Sigmoid colon (tissue), 4 donors: ENCODE measurements at regions not wholly inside any gene's neighbourhood (a gene's known extent, or its start where the extent isn't known, plus 50 kb on each side); places are given as distances from the start of the nearest gene placed in this dataset.

Experiments
- EP300 ChIP-seq, 4 donors: sonication (generic); formaldehyde crosslinking; IDR thresholded peaks; one replicate each; pipeline ENCODE4 v1.6.1; 2017; ENCODE audit warnings: antibody characterized with exemption in 4 of 4
- POLR2A ChIP-seq, 2 donors: fragments of 450-650 bp; IDR thresholded peaks; one replicate each; pipeline ENCODE4 v1.6.1; 2016; ENCODE audit warnings: antibody characterized with exemption in 2 of 2, mild to moderate bottlenecking in 2 of 2, moderate library complexity in 2 of 2
- POLR2AphosphoS5 ChIP-seq, 4 donors: sonication (generic); formaldehyde crosslinking; IDR thresholded peaks; one replicate each; pipeline ENCODE4 v1.6.1; 2017; ENCODE audit warnings: antibody characterized with exemption in 4 of 4
- TF ChIP-seq, protein P1 (sequence below), 4 experiments: fragments of 450-650 bp in 3 of 4; fragments of 200-600 bp in 1 of 4; IDR thresholded peaks; one replicate each; pipeline ENCODE4 v1.5.1; 2016 to 2019; ENCODE audit warnings: antibody characterized with exemption in 4 of 4, mild to moderate bottlenecking in 3 of 4, moderate library complexity in 2 of 4

DNA sequence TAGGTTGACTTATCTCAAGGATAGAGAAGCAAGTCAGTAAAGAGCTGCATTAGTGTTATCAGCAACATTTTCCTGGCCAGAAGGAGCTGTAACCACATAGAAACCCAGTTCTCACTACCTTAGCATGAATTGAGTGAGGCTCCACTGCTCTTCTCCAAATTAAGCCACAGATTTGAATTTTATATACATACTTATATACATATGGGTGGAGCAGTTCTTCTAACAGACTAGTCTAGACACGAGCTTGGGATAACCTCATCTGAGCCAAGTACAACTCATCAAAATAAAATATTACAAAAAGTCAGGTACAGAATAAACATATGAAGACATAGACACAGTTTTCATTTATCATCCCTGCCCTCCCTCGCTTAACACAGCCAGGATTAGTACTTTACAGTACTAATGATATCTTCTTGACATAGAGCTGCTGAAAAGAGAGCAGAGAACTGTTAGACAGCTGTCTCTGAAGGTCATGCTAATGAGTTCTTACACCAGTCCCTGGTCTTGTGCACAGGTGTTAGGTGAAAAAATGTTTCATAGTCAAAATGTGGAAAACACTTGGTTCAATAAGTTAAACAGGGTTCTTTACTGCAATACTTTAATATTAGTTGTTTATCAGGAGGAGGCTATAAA is 147.4 kb upstream of the HTR1E start:
- TF ChIP-seq, protein P1, sequence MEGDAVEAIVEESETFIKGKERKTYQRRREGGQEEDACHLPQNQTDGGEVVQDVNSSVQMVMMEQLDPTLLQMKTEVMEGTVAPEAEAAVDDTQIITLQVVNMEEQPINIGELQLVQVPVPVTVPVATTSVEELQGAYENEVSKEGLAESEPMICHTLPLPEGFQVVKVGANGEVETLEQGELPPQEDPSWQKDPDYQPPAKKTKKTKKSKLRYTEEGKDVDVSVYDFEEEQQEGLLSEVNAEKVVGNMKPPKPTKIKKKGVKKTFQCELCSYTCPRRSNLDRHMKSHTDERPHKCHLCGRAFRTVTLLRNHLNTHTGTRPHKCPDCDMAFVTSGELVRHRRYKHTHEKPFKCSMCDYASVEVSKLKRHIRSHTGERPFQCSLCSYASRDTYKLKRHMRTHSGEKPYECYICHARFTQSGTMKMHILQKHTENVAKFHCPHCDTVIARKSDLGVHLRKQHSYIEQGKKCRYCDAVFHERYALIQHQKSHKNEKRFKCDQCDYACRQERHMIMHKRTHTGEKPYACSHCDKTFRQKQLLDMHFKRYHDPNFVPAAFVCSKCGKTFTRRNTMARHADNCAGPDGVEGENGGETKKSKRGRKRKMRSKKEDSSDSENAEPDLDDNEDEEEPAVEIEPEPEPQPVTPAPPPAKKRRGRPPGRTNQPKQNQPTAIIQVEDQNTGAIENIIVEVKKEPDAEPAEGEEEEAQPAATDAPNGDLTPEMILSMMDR (IDR thresholded peaks at IDR 0.05) = no peak
- no peak for TF ChIP-seq POLR2AphosphoS5 (IDR thresholded peaks at IDR 0.05)
- no peak for TF ChIP-seq EP300 (IDR thresholded peaks at IDR 0.05)
- TF ChIP-seq POLR2A (IDR thresholded peaks at IDR 0.05) = no peak
